ENCODE measurements at regions not wholly inside any gene's neighbourhood (a gene's known extent, or its start where the extent isn't known, plus 50 kb on each side); places are given as distances from the start of the nearest gene placed in this dataset.

- no peak for DNase-seq
These were observed 1146.3 kb downstream of the MAT2B start for GRCh38 chr5:164651546-164652275.

GRCh38 chr5:164652276-164652660 is 1146.8 kb downstream of the MAT2B start:
- DNase-seq = no peak

GRCh38 chr5:164663198-164663989 is 1158.0 kb downstream of the MAT2B start:
- DNase-seq = no peak

GRCh38 chr5:164671640-164672039 is 1166.2 kb downstream of the MAT2B start:
- no peak for DNase-seq

GRCh38 chr5:164672205-164672604 is 1166.8 kb downstream of the MAT2B start:
- DNase-seq = no peak

GRCh38 chr5:164672931-164673694 is 1167.7 kb downstream of the MAT2B start:
- no peak for DNase-seq

GRCh38 chr5:164679461-164679860 is 1174.0 kb downstream of the MAT2B start:
- DNase-seq = no peak

- no peak for DNase-seq
These were observed 1174.8 kb downstream of the MAT2B start for GRCh38 chr5:164680216-164680615.

- no peak for DNase-seq
These were observed 1175.5 kb downstream of the MAT2B start for GRCh38 chr5:164680812-164681520.

GRCh38 chr5:164687391-164687790 is 1182.0 kb downstream of the MAT2B start:
- no peak for DNase-seq

GRCh38 chr5:164688437-164688836 is 1183.0 kb downstream of the MAT2B start:
- DNase-seq = no peak

- DNase-seq = no peak
These were observed 1203.4 kb downstream of the MAT2B start for GRCh38 chr5:164708831-164709230.

- no peak for DNase-seq
These were observed 1208.3 kb downstream of the MAT2B start for GRCh38 chr5:164713682-164714081.

- DNase-seq = no peak
These were observed 1215.7 kb downstream of the MAT2B start for GRCh38 chr5:164721116-164721515.

- no peak for DNase-seq
These were observed 1216.2 kb downstream of the MAT2B start for GRCh38 chr5:164721656-164722055.

GRCh38 chr5:164722702-164723101 is 1217.3 kb downstream of the MAT2B start:
- DNase-seq = no peak

GRCh38 chr5:164727012-164727411 is 1221.6 kb downstream of the MAT2B start:
- DNase-seq = no peak

- DNase-seq = no peak
These were observed 1223.3 kb downstream of the MAT2B start for GRCh38 chr5:164728733-164729132.

- DNase-seq = no peak
These were observed 1229.9 kb downstream of the MAT2B start for GRCh38 chr5:164735334-164735733.

- no peak for DNase-seq
These were observed 1236.0 kb downstream of the MAT2B start for GRCh38 chr5:164741376-164741775.

GRCh38 chr5:164742025-164742424 is 1236.6 kb downstream of the MAT2B start:
- no peak for DNase-seq

- no peak for DNase-seq
These were observed 1241.3 kb downstream of the MAT2B start for GRCh38 chr5:164746723-164747122.

- no peak for DNase-seq
These were observed 1242.0 kb downstream of the MAT2B start for GRCh38 chr5:164747371-164747770.
